Heart right ventricle (tissue), 16 donors: ENCODE measurements at regions not wholly inside any gene's neighbourhood (a gene's known extent, or its start where the extent isn't known, plus 50 kb on each side); places are given as distances from the start of the nearest gene placed in this dataset.

Experiments used
- ATAC-seq, 8 donors: fragments of 200-7000 bp; cut with Tn5 transposase; one replicate each; pipeline ENCODE4 v1.9.1; 2020; ENCODE audit warnings: mild to moderate bottlenecking in 8 of 8, moderate library complexity in 8 of 8, moderate number of reproducible peaks in 1 of 8
- DNase-seq, 2 donors: peaks; one replicate each; pipeline ENCODE4 v3.0.0-alpha.2; 2020
- H3K27ac ChIP-seq, 10 donors: fragments of 200-600 bp; sonication (generic) in 2 of 10; one replicate each; pipeline versions ENCODE4 v1.5.0 to v1.8.0; 2020 to 2022; ENCODE audit warnings: mild to moderate bottlenecking in 3 of 10
- H3K27me3 ChIP-seq, 7 donors: fragments of 200-600 bp; one replicate each; pipeline ENCODE4 v1.8.0; 2021 to 2022; ENCODE audit warnings: mild to moderate bottlenecking in 2 of 7
- H3K36me3 ChIP-seq, 9 donors: fragments of 200-600 bp; sonication (generic) in 1 of 9; one replicate each; pipeline versions ENCODE4 v1.5.0 to v1.8.0; 2020 to 2022; ENCODE audit warnings: mild to moderate bottlenecking in 2 of 9
- H3K4me1 ChIP-seq, 9 donors: fragments of 200-600 bp; sonication (generic) in 1 of 9; one replicate each; pipeline versions ENCODE4 v1.5.0 to v1.8.0; 2020 to 2022; ENCODE audit warnings: mild to moderate bottlenecking in 4 of 9
- H3K4me3 ChIP-seq, 10 donors: fragments of 200-600 bp; sonication (generic) in 2 of 10; one replicate each; pipeline versions ENCODE4 v1.5.0 to v1.8.0; 2020 to 2022; ENCODE audit warnings: mild to moderate bottlenecking in 7 of 10, moderate library complexity in 2 of 10
- H3K9me3 ChIP-seq, 11 donors: fragments of 200-600 bp in 10 of 11; sonication (generic) in 2 of 11; one replicate each; pipeline versions ENCODE4 v1.5.0 to v1.8.0; 2013 to 2022; ENCODE audit warnings: mild to moderate bottlenecking in 2 of 11, control low read depth in 1 of 11, moderate library complexity in 1 of 11
- CTCF ChIP-seq, 9 donors: fragments of 200-600 bp; sonication (generic) in 2 of 9; IDR thresholded peaks; one replicate each; pipeline versions ENCODE4 v1.5.0 to v1.8.0; 2021 to 2022; ENCODE audit warnings: antibody characterized with exemption in 9 of 9, mild to moderate bottlenecking in 5 of 9, moderate library complexity in 1 of 9
- WGBS, 2 donors: extraction: QIAGEN DNeasy Blood & Tissue Kit; methylation state at CpG; one replicate each; pipeline ENCODE4 v1.1.7; 2013; ENCODE audit warnings: inconsistent platforms in 1 of 2; 5-methylcytosine and 5-hydroxymethylcytosine counted together
- intact Hi-C, 10 donors: fragments of 100-400 bp; cut with DNase I; formaldehyde crosslinking; loops; one replicate each; pipeline versions ENCODE4 v1.11.1 to v1.14.2; 2022
- donor health status: Arrhythmogenic right ventricular cardiomyopathy.
- donor health status: ischemic (EF 13 %, LVEDD 7.1; RV severe dilation, severe dysfunction).
- donor health status: healthy with polysubstance abuse.
- donor health status: DM: no; HTN: yes; CAD: no.
- donor health status: DM: no; HTN: no; CAD: no.
- donor health status: ischemic (EF 25% LVEDD 6.9; RV normal size, moderate dysfunction).
- donor health status: ischemic (EF 25% LVEDD 5.7; RV mildly dilated, moderate dysfunction).
- donor health status: healthy.
- donor health status: DM: yes; HTN: yes; CAD: no.
- donor health status: Ischemic cardiomyopathy.
- donor health status: ischemic (EF 35%, LVEDD 5.7; RV mildly dilated, moderate dysfunction).
- donor health status: nonischemic (EF 11% LVEDD 7.7; RV severe dilation, severe dysfunction).
- donor health status: DM: yes; HTN: yes; CAD: no.
- donor health status: PGD.
- donor health status: ischemic (EF 29% LVEDD 5.4; RV normal size, mild dysfunction).
- donor health status: nonischemic (EF 23%, LVEDD 6.1; RV moderate dilation, normal function).

GRCh38 chr3:124591699-124592098 lies 138.6 kb upstream of the UMPS start:
- 73 to 79% methylated on average over 2 of the region's 2 CpGs for WGBS, 2 donors
- DNase-seq, result no peak
- no peak for ATAC-seq
- Histone ChIP-seq H3K4me1 (peaks cover 0 to 46% (median 15%) of the 10 kb centered on the region in 9 donors), H3K4me3 (no peak overlapping the region), H3K9me3 (no peaks in the 10 kb centered on the region), H3K27me3 (peaks cover 0 to 8% (median 0%) of the 10 kb centered on the region in 7 donors), H3K36me3 (no peaks in the 10 kb centered on the region), H3K27ac (no peak overlapping the region)
- intact Hi-C loops, result no loop called here
- no peak for TF ChIP-seq CTCF (IDR thresholded peaks at IDR 0.05)

GRCh38 chr3:124592658-124593441 lies 137.4 kb upstream of the UMPS start:
- Histone ChIP-seq H3K27ac (peak overlapping the region in 3 of 10 donors; percentile 5 to 35 (median 6)), H3K4me1 (peaks cover 0 to 46% (median 21%) of the 10 kb centered on the region in 9 donors), H3K36me3 (no peaks in the 10 kb centered on the region), H3K27me3 (no peaks in the 10 kb centered on the region), H3K4me3 (no peak overlapping the region), H3K9me3 (no peaks in the 10 kb centered on the region)
- intact Hi-C loops, result no loop called here
- peak in 3 of 8 donors; percentile 53 to 82 (median 58) for ATAC-seq
- no peak for DNase-seq
- TF ChIP-seq CTCF (IDR thresholded peaks at IDR 0.05), result no peak
- WGBS, 2 donors, result 58 to 66% methylated on average over 3 of the region's 3 CpGs

- WGBS, 2 donors, result 77 to 81% methylated on average over 2 of the region's 2 CpGs
- H3K36me3 ChIP-seq, result no peaks in the 10 kb centered on the region
- H3K4me3 ChIP-seq, result no peak overlapping the region
- no peak for TF ChIP-seq CTCF (IDR thresholded peaks at IDR 0.05)
- no peak overlapping the region for H3K27ac ChIP-seq
- H3K27me3 ChIP-seq, result no peaks in the 10 kb centered on the region
- no peaks in the 10 kb centered on the region for H3K9me3 ChIP-seq
- ATAC-seq (no peak), DNase-seq (no peak)
- intact Hi-C loops, result no loop called here
- peaks cover 0 to 52% (median 25%) of the 10 kb centered on the region in 9 donors for H3K4me1 ChIP-seq
Observed at GRCh38 chr3:124593442-124593829, 136.8 kb upstream of the UMPS start.

- Histone ChIP-seq H3K36me3 (no peaks in the 10 kb centered on the region), H3K4me3 (no peak overlapping the region), H3K9me3 (no peaks in the 10 kb centered on the region), H3K27me3 (no peaks in the 10 kb centered on the region), H3K27ac (no peak overlapping the region), H3K4me1 (peaks cover 4 to 64% (median 36%) of the 10 kb centered on the region in 9 donors)
- DNase-seq (no peak), ATAC-seq (no peak)
- 95 to 97% methylated on average over 1 of the region's 1 CpG for WGBS, 2 donors
- TF ChIP-seq CTCF (IDR thresholded peaks at IDR 0.05), result no peak
- intact Hi-C loops, result no loop called here
Observed at GRCh38 chr3:124594581-124594980, 135.7 kb upstream of the UMPS start.
